A673 (cell line): ENCODE measurements at regions not wholly inside any gene's neighbourhood (a gene's known extent, or its start where the extent isn't known, plus 50 kb on each side); places are given as distances from the start of the nearest gene placed in this dataset.

Experiments used
- BruUV-seq: library from RNA; stranded (reverse); fragments of 400-500 nt; replicated peaks from 2 replicates; lab custom pipeline; 2021; lab: Mats Ljungman, UMichigan
- CTCF ChIA-PET: fragments of 300-600 bp; sonication (Branson Sonifier 250); formaldehyde crosslinking; loops from one replicate; lab custom pipeline; 2022; ENCODE audit warnings: antibody characterized with exemption; lab: Charles Lee
- POLR2A ChIA-PET: fragments of 300-600 bp; sonication (Branson Sonifier 250); formaldehyde crosslinking; loops from one replicate; lab custom pipeline; 2022; ENCODE audit warnings: antibody characterized with exemption; ENCODE audit not compliant: low non-redundant PET; lab: Charles Lee
- DNase-seq: peaks from one replicate; pipeline ENCODE4 v3.0.0-alpha.2; 2015; ENCODE audit warnings: low spot score
- H3K27ac ChIP-seq: fragments of 200-600 bp; sonication (generic); 2 replicates; pipeline ENCODE4 v1.5.1; 2016; ENCODE audit warnings: mixed run types, low read depth, mild to moderate bottlenecking, mixed read lengths, antibody characterized with exemption, low read length; ENCODE audit not compliant: poor library complexity, severe bottlenecking
- H3K27me3 ChIP-seq: fragments of 200-600 bp; sonication (generic); replicated peaks from 2 replicates; pipeline ENCODE4 v1.6.1; 2017; ENCODE audit warnings: mixed run types, low read depth, mild to moderate bottlenecking, mixed read lengths, antibody characterized with exemption, low read length; ENCODE audit not compliant: insufficient read depth, poor library complexity
- H3K36me3 ChIP-seq: fragments of 200-600 bp; sonication (generic); 2 replicates; pipeline ENCODE4 v1.6.1; 2016; ENCODE audit warnings: mixed run types, mild to moderate bottlenecking, mixed read lengths, antibody characterized with exemption, low read length; ENCODE audit not compliant: insufficient read depth, poor library complexity, severe bottlenecking
- H3K4me1 ChIP-seq: fragments of 200-600 bp; sonication (generic); 2 replicates; pipeline ENCODE4 v1.6.1; 2017; ENCODE audit warnings: mixed run types, mild to moderate bottlenecking, mixed read lengths, antibody characterized with exemption, low read length; ENCODE audit not compliant: insufficient read depth, poor library complexity, severe bottlenecking
- H3K4me3 ChIP-seq: fragments of 200-600 bp; sonication (generic); 2 replicates; pipeline ENCODE4 v1.5.1; 2016; ENCODE audit warnings: low read depth, mixed run types, mild to moderate bottlenecking, mixed read lengths, low read length; ENCODE audit not compliant: poor library complexity, severe bottlenecking
- H3K9me3 ChIP-seq: fragments of 200-600 bp; sonication (generic); 2 replicates; pipeline ENCODE4 v1.6.1; 2016; ENCODE audit warnings: mixed run types, low read depth, mild to moderate bottlenecking, mixed read lengths, antibody characterized with exemption, low read length; ENCODE audit not compliant: poor library complexity, severe bottlenecking
- CTCF ChIP-seq: fragments of 300-800, 200-600 bp; sonication (generic); conservative IDR thresholded peaks from 2 replicates; pipeline ENCODE4 v1.5.1; 2017; ENCODE audit warnings: low read depth, mild to moderate bottlenecking, antibody characterized with exemption, low read length, moderate library complexity, mixed read lengths
- EZH2 ChIP-seq: fragments of 200-600 bp; sonication (generic); IDR thresholded peaks from 2 replicates; pipeline ENCODE4 v1.6.1; 2017; ENCODE audit warnings: borderline replicate concordance, low read depth, mild to moderate bottlenecking, mixed read lengths, antibody characterized with exemption, low read length; ENCODE audit not compliant: poor library complexity, severe bottlenecking
- intact Hi-C: fragments of 100-400 bp; cut with micrococcal nuclease; formaldehyde crosslinking; loops from one replicate; pipeline ENCODE4 v1.10.0; 2022; ENCODE audit not compliant: unreplicated experiment

GRCh38 chr12:88753707-88754106, 173.4 kb upstream of the KITLG start:
- BruUV-seq, result no TSS peak
- Histone ChIP-seq H3K9me3 (no peaks in the 10 kb centered on the region), H3K27me3 (no peaks in the 10 kb centered on the region), H3K4me3 (no peak overlapping the region), H3K27ac (no peak overlapping the region), H3K4me1 (no peaks in the 10 kb centered on the region), H3K36me3 (no peaks in the 10 kb centered on the region)
- ChIA-PET CTCF (no interaction called here), POLR2A (no interaction called here)
- no peak for DNase-seq
- intact Hi-C loops, result no loop called here
- TF ChIP-seq EZH2 (no peak), CTCF (no peak)

- intact Hi-C loops, result no loop called here
- CTCF ChIA-PET, result no interaction called here
- DNase-seq, result no peak
- Histone ChIP-seq H3K27ac (no peak overlapping the region), H3K4me1 (no peaks in the 10 kb centered on the region), H3K4me3 (no peak overlapping the region), H3K9me3 (no peaks in the 10 kb centered on the region), H3K36me3 (no peaks in the 10 kb centered on the region), H3K27me3 (no peaks in the 10 kb centered on the region)
- POLR2A ChIA-PET, result no interaction called here
- BruUV-seq, result no TSS peak
- no peak for TF ChIP-seq EZH2
- no peak for TF ChIP-seq CTCF
Measured at GRCh38 chr12:88753066-88753465, 172.8 kb upstream of the KITLG start.

GRCh38 chr12:88752183-88752582, 171.9 kb upstream of the KITLG start:
- Histone ChIP-seq H3K27ac (no peak overlapping the region), H3K27me3 (no peaks in the 10 kb centered on the region), H3K36me3 (no peaks in the 10 kb centered on the region), H3K4me3 (no peak overlapping the region), H3K4me1 (no peaks in the 10 kb centered on the region), H3K9me3 (no peaks in the 10 kb centered on the region)
- ChIA-PET CTCF (no interaction called here), POLR2A (no interaction called here)
- BruUV-seq, result no TSS peak
- intact Hi-C loops, result no loop called here
- TF ChIP-seq CTCF (no peak), EZH2 (no peak)
- no peak for DNase-seq
